ENCODE measurements at regions not wholly inside any gene's neighbourhood (a gene's known extent, or its start where the extent isn't known, plus 50 kb on each side); places are given as distances from the start of the nearest gene placed in this dataset.

DNA sequence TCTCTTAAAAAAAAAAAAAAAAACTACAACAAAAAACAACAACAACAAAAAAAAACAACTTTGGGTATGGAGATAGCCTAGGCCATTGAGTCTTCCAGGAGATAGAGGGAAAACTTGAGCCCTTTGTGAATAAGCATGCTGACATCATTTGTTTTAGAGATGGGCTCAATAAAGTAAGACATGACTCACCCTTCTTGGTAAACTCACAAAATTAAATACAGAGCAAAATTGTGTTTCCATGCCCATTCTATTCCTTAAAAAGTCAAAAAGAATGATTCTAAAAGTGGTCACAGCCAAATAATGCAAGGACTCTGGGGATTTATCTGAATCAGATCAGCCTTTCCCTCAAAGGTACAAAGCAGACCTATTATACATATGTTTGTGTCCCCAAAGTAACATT lies 117.4 kb downstream of the ETAA1 start:
- TF ChIP-seq, protein P1, sequence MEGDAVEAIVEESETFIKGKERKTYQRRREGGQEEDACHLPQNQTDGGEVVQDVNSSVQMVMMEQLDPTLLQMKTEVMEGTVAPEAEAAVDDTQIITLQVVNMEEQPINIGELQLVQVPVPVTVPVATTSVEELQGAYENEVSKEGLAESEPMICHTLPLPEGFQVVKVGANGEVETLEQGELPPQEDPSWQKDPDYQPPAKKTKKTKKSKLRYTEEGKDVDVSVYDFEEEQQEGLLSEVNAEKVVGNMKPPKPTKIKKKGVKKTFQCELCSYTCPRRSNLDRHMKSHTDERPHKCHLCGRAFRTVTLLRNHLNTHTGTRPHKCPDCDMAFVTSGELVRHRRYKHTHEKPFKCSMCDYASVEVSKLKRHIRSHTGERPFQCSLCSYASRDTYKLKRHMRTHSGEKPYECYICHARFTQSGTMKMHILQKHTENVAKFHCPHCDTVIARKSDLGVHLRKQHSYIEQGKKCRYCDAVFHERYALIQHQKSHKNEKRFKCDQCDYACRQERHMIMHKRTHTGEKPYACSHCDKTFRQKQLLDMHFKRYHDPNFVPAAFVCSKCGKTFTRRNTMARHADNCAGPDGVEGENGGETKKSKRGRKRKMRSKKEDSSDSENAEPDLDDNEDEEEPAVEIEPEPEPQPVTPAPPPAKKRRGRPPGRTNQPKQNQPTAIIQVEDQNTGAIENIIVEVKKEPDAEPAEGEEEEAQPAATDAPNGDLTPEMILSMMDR (IDR thresholded peaks at IDR 0.05) = no peak
- no peak for TF ChIP-seq ZFX (IDR thresholded peaks at IDR 0.05; ENCODE audit: borderline replicate concordance)

Data from 22Rv1 (cell line).